Peyer's patch (tissue), 4 donors: ENCODE measurements at regions not wholly inside any gene's neighbourhood (a gene's known extent, or its start where the extent isn't known, plus 50 kb on each side); places are given as distances from the start of the nearest gene placed in this dataset.
"Not testable (repeated sequence)": the region's sequence is repeated elsewhere in the genome, so short reads cannot be mapped to it uniquely, and the experiment has no call there.

ENCODE experiments used
- POLR2A ChIP-seq, 2 donors: fragments of 450-650 bp; IDR thresholded peaks; one replicate each; pipeline ENCODE4 v1.5.1; 2017; ENCODE audit warnings: antibody characterized with exemption in 2 of 2, mild to moderate bottlenecking in 2 of 2, moderate library complexity in 2 of 2
- TF ChIP-seq, protein P1 (sequence below), 6 experiments: fragments of 450-650 bp in 4 of 6; fragments of 200-600 bp in 2 of 6; sonication (generic) in 1 of 6; IDR thresholded peaks; one replicate each; pipeline ENCODE4 v1.5.1; 2017 to 2019; ENCODE audit warnings: antibody characterized with exemption in 6 of 6, mild to moderate bottlenecking in 3 of 6, moderate library complexity in 1 of 6

GRCh38 chr17:63231015-63231620 lies 215.0 kb downstream of the CYB561 start:
- TF ChIP-seq, protein P1, sequence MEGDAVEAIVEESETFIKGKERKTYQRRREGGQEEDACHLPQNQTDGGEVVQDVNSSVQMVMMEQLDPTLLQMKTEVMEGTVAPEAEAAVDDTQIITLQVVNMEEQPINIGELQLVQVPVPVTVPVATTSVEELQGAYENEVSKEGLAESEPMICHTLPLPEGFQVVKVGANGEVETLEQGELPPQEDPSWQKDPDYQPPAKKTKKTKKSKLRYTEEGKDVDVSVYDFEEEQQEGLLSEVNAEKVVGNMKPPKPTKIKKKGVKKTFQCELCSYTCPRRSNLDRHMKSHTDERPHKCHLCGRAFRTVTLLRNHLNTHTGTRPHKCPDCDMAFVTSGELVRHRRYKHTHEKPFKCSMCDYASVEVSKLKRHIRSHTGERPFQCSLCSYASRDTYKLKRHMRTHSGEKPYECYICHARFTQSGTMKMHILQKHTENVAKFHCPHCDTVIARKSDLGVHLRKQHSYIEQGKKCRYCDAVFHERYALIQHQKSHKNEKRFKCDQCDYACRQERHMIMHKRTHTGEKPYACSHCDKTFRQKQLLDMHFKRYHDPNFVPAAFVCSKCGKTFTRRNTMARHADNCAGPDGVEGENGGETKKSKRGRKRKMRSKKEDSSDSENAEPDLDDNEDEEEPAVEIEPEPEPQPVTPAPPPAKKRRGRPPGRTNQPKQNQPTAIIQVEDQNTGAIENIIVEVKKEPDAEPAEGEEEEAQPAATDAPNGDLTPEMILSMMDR (IDR thresholded peaks at IDR 0.05) = not testable (repeated sequence)
- not testable (repeated sequence) for TF ChIP-seq POLR2A (IDR thresholded peaks at IDR 0.05)
